ENCODE measurements at regions not wholly inside any gene's neighbourhood (a gene's known extent, or its start where the extent isn't known, plus 50 kb on each side); places are given as distances from the start of the nearest gene placed in this dataset.

- Histone ChIP-seq H3K4me2 (ENCODE audit: low read length, poor library complexity, severe bottlenecking) (no peak overlapping the region), H4K8ac (ENCODE audit: low read length) (no peak overlapping the region), H3K14ac (ENCODE audit: low read length in 2 of 2) (no peak overlapping the region), H3K36me3 (ENCODE audit: control insufficient read depth in 1 of 2, insufficient read depth in 2 of 2, low read depth in 1 of 2, low read length in 2 of 2) (no peaks in the 10 kb centered on the region), H3K9me3 (ENCODE audit: control insufficient read depth, low read length) (no peaks in the 10 kb centered on the region), H3K23ac (ENCODE audit: low read length in 2 of 2) (no peak overlapping the region), H2BK12ac (ENCODE audit: low read length in 2 of 2) (no peak overlapping the region), H3K4me1 (ENCODE audit: control insufficient read depth, insufficient read depth, low read depth, low read length) (peaks cover 7% of the 10 kb centered on the region), H3K79me1 (replicated peaks; ENCODE audit: low read length, poor library complexity, severe bottlenecking) (no peaks in the 10 kb centered on the region), H3K9ac (ENCODE audit: low read length) (no peak overlapping the region), H2AK5ac (ENCODE audit: low read length, severe bottlenecking) (no peak overlapping the region), H2AFZ (ENCODE audit: low read depth, low read length) (no peak overlapping the region), H4K91ac (ENCODE audit: low read length) (no peak overlapping the region), H3K4me3 (ENCODE audit: insufficient read depth in 1 of 2, low read depth in 1 of 2, low read length in 2 of 2) (no peak overlapping the region), H2BK120ac (ENCODE audit: low read depth, low read length) (no peak overlapping the region), H3K27me3 (ENCODE audit: control insufficient read depth in 1 of 2, insufficient read depth in 1 of 2, low read length in 2 of 2) (no peaks in the 10 kb centered on the region), H3K4ac (ENCODE audit: low read depth in 1 of 2, low read length in 2 of 2) (no peak overlapping the region), H2BK5ac (ENCODE audit: low read depth, low read length, poor library complexity, severe bottlenecking) (no peak overlapping the region), H3K27ac (ENCODE audit: low read length, poor library complexity, severe bottlenecking) (no peak overlapping the region), H2BK15ac (ENCODE audit: low read depth, poor library complexity, severe bottlenecking) (no peak overlapping the region), H3K18ac (ENCODE audit: low read depth in 1 of 2, low read length in 2 of 2) (no peak overlapping the region)
- no peak for DNase-seq
- 88% methylated on average over 1 of the region's 2 CpGs for WGBS
Measured at GRCh38 chr18:54710900-54711281, 117.4 kb upstream of the RAB27B start.

GRCh38 chr18:54712306-54712705 is 116.0 kb upstream of the RAB27B start:
- no peak overlapping the region for H3K23ac ChIP-seq (ENCODE audit: low read length in 2 of 2)
- peak overlapping the region in 1 of 2 experiments; percentile 32 for H2BK12ac ChIP-seq (ENCODE audit: low read length in 2 of 2)
- peak overlapping the region; percentile 7 for H4K8ac ChIP-seq (ENCODE audit: low read length)
- no peak overlapping the region for H4K91ac ChIP-seq (ENCODE audit: low read length)
- H2BK15ac ChIP-seq (ENCODE audit: low read depth, poor library complexity, severe bottlenecking): no peak overlapping the region
- peaks cover 7% of the 10 kb centered on the region for H3K4me1 ChIP-seq (ENCODE audit: control insufficient read depth, insufficient read depth, low read depth, low read length)
- DNase-seq: peak; percentile 62
- no peak overlapping the region for H2AK5ac ChIP-seq (ENCODE audit: low read length, severe bottlenecking)
- H2AFZ ChIP-seq (ENCODE audit: low read depth, low read length): no peak overlapping the region
- H3K27me3 ChIP-seq (ENCODE audit: control insufficient read depth in 1 of 2, insufficient read depth in 1 of 2, low read length in 2 of 2): no peaks in the 10 kb centered on the region
- H3K4me2 ChIP-seq (ENCODE audit: low read length, poor library complexity, severe bottlenecking): no peak overlapping the region
- H3K27ac ChIP-seq (ENCODE audit: low read length, poor library complexity, severe bottlenecking): no peak overlapping the region
- 49% methylated on average over 2 of the region's 3 CpGs for WGBS
- no peak overlapping the region for H3K4me3 ChIP-seq (ENCODE audit: insufficient read depth in 1 of 2, low read depth in 1 of 2, low read length in 2 of 2)
- no peaks in the 10 kb centered on the region for H3K9me3 ChIP-seq (ENCODE audit: control insufficient read depth, low read length)
- no peaks in the 10 kb centered on the region for H3K79me1 ChIP-seq (replicated peaks; ENCODE audit: low read length, poor library complexity, severe bottlenecking)
- no peaks in the 10 kb centered on the region for H3K36me3 ChIP-seq (ENCODE audit: control insufficient read depth in 1 of 2, insufficient read depth in 2 of 2, low read depth in 1 of 2, low read length in 2 of 2)
- H3K4ac ChIP-seq (ENCODE audit: low read depth in 1 of 2, low read length in 2 of 2): peak overlapping the region in 1 of 2 experiments; percentile 79
- H3K9ac ChIP-seq (ENCODE audit: low read length): peak overlapping the region; percentile 2
- peak overlapping the region in 1 of 2 experiments; percentile 22 for H3K18ac ChIP-seq (ENCODE audit: low read depth in 1 of 2, low read length in 2 of 2)
- H2BK120ac ChIP-seq (ENCODE audit: low read depth, low read length): no peak overlapping the region
- no peak overlapping the region for H3K14ac ChIP-seq (ENCODE audit: low read length in 2 of 2)
- H2BK5ac ChIP-seq (ENCODE audit: low read depth, low read length, poor library complexity, severe bottlenecking): no peak overlapping the region

GRCh38 chr18:54712758-54713157 is 115.5 kb upstream of the RAB27B start:
- Histone ChIP-seq H3K4me2 (ENCODE audit: low read length, poor library complexity, severe bottlenecking) (no peak overlapping the region), H3K4me3 (ENCODE audit: insufficient read depth in 1 of 2, low read depth in 1 of 2, low read length in 2 of 2) (no peak overlapping the region), H4K91ac (ENCODE audit: low read length) (peak overlapping the region; percentile 62), H3K23ac (ENCODE audit: low read length in 2 of 2) (no peak overlapping the region), H3K9ac (ENCODE audit: low read length) (peak overlapping the region; percentile 2), H2BK120ac (ENCODE audit: low read depth, low read length) (no peak overlapping the region), H3K14ac (ENCODE audit: low read length in 2 of 2) (peak overlapping the region in 1 of 2 experiments; percentile 45), H3K9me3 (ENCODE audit: control insufficient read depth, low read length) (no peaks in the 10 kb centered on the region), H3K27ac (ENCODE audit: low read length, poor library complexity, severe bottlenecking) (no peak overlapping the region), H3K36me3 (ENCODE audit: control insufficient read depth in 1 of 2, insufficient read depth in 2 of 2, low read depth in 1 of 2, low read length in 2 of 2) (no peaks in the 10 kb centered on the region), H2BK5ac (ENCODE audit: low read depth, low read length, poor library complexity, severe bottlenecking) (no peak overlapping the region), H2BK15ac (ENCODE audit: low read depth, poor library complexity, severe bottlenecking) (no peak overlapping the region), H2AFZ (ENCODE audit: low read depth, low read length) (no peak overlapping the region), H2AK5ac (ENCODE audit: low read length, severe bottlenecking) (peak overlapping the region; percentile 68), H4K8ac (ENCODE audit: low read length) (peak overlapping the region; percentile 64), H3K18ac (ENCODE audit: low read depth in 1 of 2, low read length in 2 of 2) (peak overlapping the region in 1 of 2 experiments; percentile 22), H2BK12ac (ENCODE audit: low read length in 2 of 2) (peak overlapping the region; percentile 32 to 45), H3K4me1 (ENCODE audit: control insufficient read depth, insufficient read depth, low read depth, low read length) (peaks cover 7% of the 10 kb centered on the region), H3K27me3 (ENCODE audit: control insufficient read depth in 1 of 2, insufficient read depth in 1 of 2, low read length in 2 of 2) (no peaks in the 10 kb centered on the region), H3K79me1 (replicated peaks; ENCODE audit: low read length, poor library complexity, severe bottlenecking) (no peaks in the 10 kb centered on the region), H3K4ac (ENCODE audit: low read depth in 1 of 2, low read length in 2 of 2) (peak overlapping the region; percentile 79 to 85)
- no peak for DNase-seq
- 74% methylated on average over 7 of the region's 8 CpGs for WGBS

- Histone ChIP-seq H3K79me1 (replicated peaks; ENCODE audit: low read length, poor library complexity, severe bottlenecking) (no peaks in the 10 kb centered on the region), H4K8ac (ENCODE audit: low read length) (no peak overlapping the region), H3K4me1 (ENCODE audit: control insufficient read depth, insufficient read depth, low read depth, low read length) (peaks cover 7% of the 10 kb centered on the region), H4K91ac (ENCODE audit: low read length) (no peak overlapping the region), H2AK5ac (ENCODE audit: low read length, severe bottlenecking) (no peak overlapping the region), H3K18ac (ENCODE audit: low read depth in 1 of 2, low read length in 2 of 2) (no peak overlapping the region), H3K4ac (ENCODE audit: low read depth in 1 of 2, low read length in 2 of 2) (no peak overlapping the region), H2BK15ac (ENCODE audit: low read depth, poor library complexity, severe bottlenecking) (no peak overlapping the region), H2BK12ac (ENCODE audit: low read length in 2 of 2) (no peak overlapping the region), H3K23ac (ENCODE audit: low read length in 2 of 2) (no peak overlapping the region), H3K4me2 (ENCODE audit: low read length, poor library complexity, severe bottlenecking) (no peak overlapping the region), H2BK120ac (ENCODE audit: low read depth, low read length) (no peak overlapping the region), H2BK5ac (ENCODE audit: low read depth, low read length, poor library complexity, severe bottlenecking) (no peak overlapping the region), H3K27me3 (ENCODE audit: control insufficient read depth in 1 of 2, insufficient read depth in 1 of 2, low read length in 2 of 2) (no peaks in the 10 kb centered on the region), H3K14ac (ENCODE audit: low read length in 2 of 2) (no peak overlapping the region), H3K4me3 (ENCODE audit: insufficient read depth in 1 of 2, low read depth in 1 of 2, low read length in 2 of 2) (no peak overlapping the region), H3K9me3 (ENCODE audit: control insufficient read depth, low read length) (no peaks in the 10 kb centered on the region), H3K36me3 (ENCODE audit: control insufficient read depth in 1 of 2, insufficient read depth in 2 of 2, low read depth in 1 of 2, low read length in 2 of 2) (no peaks in the 10 kb centered on the region), H2AFZ (ENCODE audit: low read depth, low read length) (no peak overlapping the region), H3K9ac (ENCODE audit: low read length) (no peak overlapping the region), H3K27ac (ENCODE audit: low read length, poor library complexity, severe bottlenecking) (no peak overlapping the region)
- no peak for DNase-seq
- WGBS: 94% methylated on average over 4 of the region's 4 CpGs
Measured at GRCh38 chr18:54713386-54713785, 114.9 kb upstream of the RAB27B start.

Data from mesenchymal stem cell (in vitro differentiated cells and primary cell).